ENCODE measurements at regions not wholly inside any gene's neighbourhood (a gene's known extent, or its start where the extent isn't known, plus 50 kb on each side); places are given as distances from the start of the nearest gene placed in this dataset.
"Not testable (repeated sequence)": the region's sequence is repeated elsewhere in the genome, so short reads cannot be mapped to it uniquely, and the experiment has no call there.

DNA sequence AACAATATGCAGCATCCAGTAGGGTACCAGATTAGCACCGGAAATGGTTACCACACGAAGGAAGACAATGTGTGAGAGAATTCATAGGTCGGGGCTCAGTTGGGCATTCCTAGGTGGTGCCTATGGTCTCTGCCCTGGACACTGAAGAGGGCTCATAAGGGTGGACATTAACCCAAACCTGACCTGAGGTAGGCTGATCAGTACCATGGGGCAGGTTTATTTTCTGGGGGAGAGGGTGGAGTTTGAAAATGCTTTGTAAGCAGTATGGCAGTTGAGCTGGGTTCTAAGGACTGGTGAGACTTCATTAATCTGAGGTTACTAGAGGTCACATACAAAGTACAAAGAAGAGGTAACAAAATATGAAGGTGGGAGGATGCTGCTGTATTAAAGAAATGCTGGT lies 68.4 kb downstream of the RPL22L1 start (continued):
- TF ChIP-seq HNRNPK (IDR thresholded peaks at IDR 0.05; ENCODE audit: low read depth, low read length, poor library complexity, severe bottlenecking) (no peak), EP300 (IDR thresholded peaks at IDR 0.05; ENCODE audit: low read length) (peak; percentile 19; the same call in 1 of the 2 replicates), POLR2B (IDR thresholded peaks at IDR 0.05; ENCODE audit: low read depth, partially characterized antibody) (no peak)

DNA sequence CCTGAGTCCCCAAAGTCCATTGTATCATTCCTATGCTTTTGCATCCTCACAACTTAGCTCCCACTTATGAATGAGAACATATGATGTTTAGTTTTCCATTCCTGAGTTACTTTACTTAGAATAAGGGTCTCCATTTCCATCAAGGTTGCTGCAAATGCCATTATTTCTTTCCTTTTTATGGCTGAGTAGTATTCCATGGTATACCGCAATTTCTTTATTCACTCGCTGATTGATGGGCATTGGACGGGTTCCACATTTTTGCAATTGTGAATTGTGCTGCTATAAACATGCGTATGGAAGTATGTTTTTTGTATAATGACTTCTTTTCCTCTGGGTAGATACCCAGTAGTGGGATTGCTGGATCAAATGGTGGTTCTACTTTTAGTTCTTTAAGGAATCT lies 69.7 kb downstream of the RPL22L1 start:
- ATAC-seq; H3K27ac ChIP-seq (ENCODE audit: extremely low read depth, low read depth, low read length); POLR2A ChIA-PET; H3K9ac ChIP-seq (ENCODE audit: insufficient read depth in 1 of 2, low read depth in 2 of 2, low read length in 2 of 2); H3K9me3 ChIP-seq (replicated peaks; ENCODE audit: control insufficient read depth, insufficient read depth, low read depth, low read length); DNase-seq (ENCODE audit: extremely low read depth in 1 of 4, low spot score in 3 of 4); H3K4me2 ChIP-seq (ENCODE audit: insufficient read depth, low read length); H4K20me1 ChIP-seq (replicated peaks; ENCODE audit: control insufficient read depth, insufficient read depth, low read length); H3K36me3 ChIP-seq (ENCODE audit: control insufficient read depth, insufficient read depth, low read length); H3K4me3 ChIP-seq; H2AFZ ChIP-seq (ENCODE audit: low read depth, low read length); BruUV-seq (replicated peaks); H3K27me3 ChIP-seq (ENCODE audit: control insufficient read depth in 2 of 2, insufficient read depth in 2 of 2, low read length in 2 of 2); H3K79me2 ChIP-seq (ENCODE audit: control insufficient read depth, insufficient read depth, low read length); intact Hi-C loops (cut with micrococcal nuclease); H3K9me1 ChIP-seq (ENCODE audit: control insufficient read depth, insufficient read depth, low read length); FAIRE-seq; in situ Hi-C loops (cut with MboI): not testable (repeated sequence)
- TF ChIP-seq ZNF146 (CRISPR knock-in tag; IDR thresholded peaks at IDR 0.05; ENCODE audit: unreplicated experiment), result peak; percentile 61
- 92% methylated on average over 4 of the region's 4 CpGs for WGBS (ENCODE audit: insufficient coverage, low coverage, missing lambda C conversion rate)
- CTCF ChIA-PET (ENCODE audit: low intra/inter-chr PET ratio), result interaction anchor here (0.6 kb wide), 1 partner anchor 109 kb away, joined by 3 read pairs; no protein-coding TSS in a partner anchor
- H3K4me1 ChIP-seq (replicated peaks in 1 of 2; ENCODE audit: control insufficient read depth in 2 of 2, insufficient read depth in 2 of 2, low read length in 2 of 2), result peaks cover 4 to 19% of the 10 kb centered on the region in 2 experiments; a peak in 4 of 5 replicates

DNA sequence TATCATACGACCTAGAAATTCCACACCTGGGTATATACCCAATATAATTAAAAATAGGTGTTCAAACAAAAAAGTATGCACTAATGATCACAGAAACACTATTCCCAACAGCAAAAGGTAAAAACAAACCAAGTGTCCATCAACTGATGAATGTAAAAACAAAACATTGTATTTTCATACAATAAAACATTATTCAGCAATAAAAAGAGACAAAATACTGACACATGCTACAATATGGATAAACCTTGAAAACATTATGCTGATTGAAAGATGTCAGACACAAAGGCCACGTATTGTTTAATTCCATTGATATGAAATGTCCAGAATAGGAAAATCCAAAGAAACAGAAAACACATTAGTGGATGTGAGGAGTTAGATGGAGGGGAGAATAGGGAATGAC lies 71.0 kb downstream of the RPL22L1 start:
- ATAC-seq (no peak), FAIRE-seq (no peak), DNase-seq (ENCODE audit: extremely low read depth in 1 of 4, low spot score in 3 of 4) (no peak)
- H3K36me3 ChIP-seq (ENCODE audit: control insufficient read depth, insufficient read depth, low read length), result no peaks in the 10 kb centered on the region
- BruUV-seq (replicated peaks), result no TSS peak
- peaks cover 9% of the 10 kb centered on the region for H3K9me3 ChIP-seq (replicated peaks; ENCODE audit: control insufficient read depth, insufficient read depth, low read depth, low read length)
- no peaks in the 10 kb centered on the region for H3K27me3 ChIP-seq (ENCODE audit: control insufficient read depth in 2 of 2, insufficient read depth in 2 of 2, low read length in 2 of 2)
- ChIA-PET CTCF (ENCODE audit: low intra/inter-chr PET ratio) (no interaction called here), POLR2A (no interaction called here)
- no peaks in the 10 kb centered on the region for H3K79me2 ChIP-seq (ENCODE audit: control insufficient read depth, insufficient read depth, low read length)
- no peaks in the 10 kb centered on the region for H3K9me1 ChIP-seq (ENCODE audit: control insufficient read depth, insufficient read depth, low read length)
- H4K20me1 ChIP-seq (replicated peaks; ENCODE audit: control insufficient read depth, insufficient read depth, low read length), result no peaks in the 10 kb centered on the region
- TF ChIP-seq TCF3 (CRISPR knock-in tag; IDR thresholded peaks at IDR 0.05) (no peak), C11orf30 (IDR thresholded peaks at IDR 0.05; ENCODE audit: low read depth) (peak; percentile 51), ZNF316 (IDR thresholded peaks at IDR 0.05) (peak; percentile 65), PTBP1 (IDR thresholded peaks at IDR 0.05; ENCODE audit: low read depth, low read length) (no peak)
- TF ChIP-seq, protein P1, sequence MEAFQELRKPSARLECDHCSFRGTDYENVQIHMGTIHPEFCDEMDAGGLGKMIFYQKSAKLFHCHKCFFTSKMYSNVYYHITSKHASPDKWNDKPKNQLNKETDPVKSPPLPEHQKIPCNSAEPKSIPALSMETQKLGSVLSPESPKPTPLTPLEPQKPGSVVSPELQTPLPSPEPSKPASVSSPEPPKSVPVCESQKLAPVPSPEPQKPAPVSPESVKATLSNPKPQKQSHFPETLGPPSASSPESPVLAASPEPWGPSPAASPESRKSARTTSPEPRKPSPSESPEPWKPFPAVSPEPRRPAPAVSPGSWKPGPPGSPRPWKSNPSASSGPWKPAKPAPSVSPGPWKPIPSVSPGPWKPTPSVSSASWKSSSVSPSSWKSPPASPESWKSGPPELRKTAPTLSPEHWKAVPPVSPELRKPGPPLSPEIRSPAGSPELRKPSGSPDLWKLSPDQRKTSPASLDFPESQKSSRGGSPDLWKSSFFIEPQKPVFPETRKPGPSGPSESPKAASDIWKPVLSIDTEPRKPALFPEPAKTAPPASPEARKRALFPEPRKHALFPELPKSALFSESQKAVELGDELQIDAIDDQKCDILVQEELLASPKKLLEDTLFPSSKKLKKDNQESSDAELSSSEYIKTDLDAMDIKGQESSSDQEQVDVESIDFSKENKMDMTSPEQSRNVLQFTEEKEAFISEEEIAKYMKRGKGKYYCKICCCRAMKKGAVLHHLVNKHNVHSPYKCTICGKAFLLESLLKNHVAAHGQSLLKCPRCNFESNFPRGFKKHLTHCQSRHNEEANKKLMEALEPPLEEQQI (IDR thresholded peaks at IDR 0.05), result 0 out of 2 replicates have a peak, but pooled peaks have one; percentile 9
- intact Hi-C loops (cut with micrococcal nuclease), result no loop called here
- no peak overlapping the region for H3K27ac ChIP-seq (ENCODE audit: extremely low read depth, low read depth, low read length)
- H3K4me2 ChIP-seq (ENCODE audit: insufficient read depth, low read length), result no peak overlapping the region
- H3K4me1 ChIP-seq (replicated peaks in 1 of 2; ENCODE audit: control insufficient read depth in 2 of 2, insufficient read depth in 2 of 2, low read length in 2 of 2), result peaks cover 4 to 19% of the 10 kb centered on the region in 2 experiments; a peak in 4 of 5 replicates
- no peak overlapping the region for H3K4me3 ChIP-seq
- in situ Hi-C loops (cut with MboI), result no loop called here
- 65% methylated on average over 2 of the region's 2 CpGs for WGBS (ENCODE audit: insufficient coverage, low coverage, missing lambda C conversion rate)
- H3K9ac ChIP-seq (ENCODE audit: insufficient read depth in 1 of 2, low read depth in 2 of 2, low read length in 2 of 2), result no peak overlapping the region
- no peak overlapping the region for H2AFZ ChIP-seq (ENCODE audit: low read depth, low read length)

Data from K562 (cell line).